A549 (cell line): ENCODE measurements at regions not wholly inside any gene's neighbourhood (a gene's known extent, or its start where the extent isn't known, plus 50 kb on each side); places are given as distances from the start of the nearest gene placed in this dataset.

Source experiments
- ATAC-seq, 2 experiments: fragments of 200-7000 bp in 1 of 2; fragments of >200 bp in 1 of 2; cut with Nextera tagmentation in 1 of 2; cut with Tn5 transposase in 1 of 2; 3 replicates each; pipeline versions ENCODE4 v1.8.0 to v1.9.1; 2018 to 2020; ENCODE audit warnings: mild to moderate bottlenecking in 1 of 2, moderate library complexity in 1 of 2
- CTCF ChIA-PET: fragments of 300-600 bp; sonication (Branson Sonifier 250); formaldehyde crosslinking; extraction: SDS; loops from one replicate; lab custom pipeline; 2021; ENCODE audit warnings: antibody characterized with exemption, inconsistent platforms; lab: Yijun Ruan, JAX
- POLR2A ChIA-PET: fragments of 350-600 bp; formaldehyde crosslinking; extraction: SDS; loops from one replicate; lab custom pipeline; 2021; ENCODE audit warnings: antibody characterized with exemption, inconsistent platforms; lab: Yijun Ruan, JAX
- DNase-seq, 2 experiments: peaks; one replicate each; pipeline versions ENCODE4 v3.0.0 to v3.0.0-alpha.2; 2011 to 2016; ENCODE audit warnings: low read depth in 1 of 2, low spot score in 1 of 2
- FAIRE-seq: peaks from 2 replicates; lab custom pipeline; 2011; peaks lifted over from hg19 to GRCh38; lab: Jason Lieb, UNC
- H3K27ac ChIP-seq, 2 experiments: fragments of >200 bp; sonication (Bioruptor Twin); formaldehyde crosslinking; 3 replicates each; pipeline ENCODE4 v1.5.1; 2016 to 2017
- H3K4me1 ChIP-seq: fragments of >200 bp; sonication (Bioruptor Twin); formaldehyde crosslinking; 3 replicates; pipeline ENCODE4 v1.6.1; 2016
- H3K4me2 ChIP-seq: fragments of >200 bp; sonication (Bioruptor Twin); formaldehyde crosslinking; 3 replicates; pipeline ENCODE4 v1.6.1; 2016
- H3K4me3 ChIP-seq: fragments of >200 bp; sonication (Bioruptor Twin); formaldehyde crosslinking; 3 replicates; pipeline ENCODE4 v1.5.1; 2016
- H3K9me3 ChIP-seq: fragments of >200 bp; sonication (Bioruptor Twin); formaldehyde crosslinking; 3 replicates; pipeline ENCODE4 v1.6.1; 2016
- BHLHE40 ChIP-seq: IDR thresholded peaks from 2 replicates; pipeline ENCODE4 v1.6.1; 2012; ENCODE audit warnings: low read depth, low read length, inconsistent platforms
- CBX8 ChIP-seq: fragments of 200-600 bp; sonication (generic); IDR thresholded peaks from 2 replicates; pipeline ENCODE4 v1.6.1; 2016
- CHD4 ChIP-seq: fragments of 200-600 bp; sonication (generic); IDR thresholded peaks from 2 replicates; pipeline ENCODE4 v1.6.1; 2016; ENCODE audit warnings: antibody characterized with exemption, mild to moderate bottlenecking, borderline replicate concordance
- ESRRA ChIP-seq: fragments of 150-350 bp; IDR thresholded peaks from 2 replicates; pipeline ENCODE4 v1.6.1; 2014; ENCODE audit warnings: mild to moderate bottlenecking, low read length, borderline replicate concordance
- FOSB ChIP-seq: fragments of 250-450 bp; sonication (Bioruptor Pico); IDR thresholded peaks from 2 replicates; pipeline ENCODE4 v1.5.0; 2020; ENCODE audit warnings: mild to moderate bottlenecking, moderate library complexity
- FOSL2 ChIP-seq, 2 experiments: fragments of 450-650 bp in 1 of 2; fragments of >200 bp in 1 of 2; sonication (Bioruptor Twin) in 1 of 2; formaldehyde crosslinking; IDR thresholded peaks; 2 replicates each; pipeline versions ENCODE4 v1.5.0 to v1.6.1; 2016 to 2020; ENCODE audit warnings: mild to moderate bottlenecking in 1 of 2, moderate library complexity in 1 of 2
- FOXS1 ChIP-seq: fragments of 250-450 bp; sonication (Bioruptor Pico); IDR thresholded peaks from 2 replicates; pipeline ENCODE4 v1.5.0; 2020; ENCODE audit warnings: mild to moderate bottlenecking, moderate library complexity
- HMGXB4 ChIP-seq: fragments of 250-450 bp; sonication (Bioruptor Pico); IDR thresholded peaks from 2 replicates; pipeline ENCODE4 v1.5.0; 2021; ENCODE audit warnings: mild to moderate bottlenecking, moderate library complexity, borderline replicate concordance
- HOXB5 ChIP-seq: fragments of 250-450 bp; sonication (Bioruptor Pico); IDR thresholded peaks from 2 replicates; pipeline ENCODE4 v1.5.0; 2020; ENCODE audit warnings: mild to moderate bottlenecking, moderate library complexity
- JUNB ChIP-seq: fragments of >200 bp; sonication (Bioruptor Twin); formaldehyde crosslinking; IDR thresholded peaks from 2 replicates; pipeline ENCODE4 v1.6.1; 2016
- KDM1A ChIP-seq: fragments of 200-600 bp; sonication (generic); IDR thresholded peaks from 2 replicates; pipeline ENCODE4 v1.6.1; 2016; ENCODE audit warnings: low read depth, mild to moderate bottlenecking
- KDM5A ChIP-seq: fragments of 200-600 bp; sonication (generic); IDR thresholded peaks from 2 replicates; pipeline ENCODE4 v1.6.1; 2016; ENCODE audit warnings: antibody characterized with exemption, mild to moderate bottlenecking
- MAZ ChIP-seq: fragments of 150-350 bp; IDR thresholded peaks from 2 replicates; pipeline ENCODE4 v1.6.1; 2014; ENCODE audit warnings: antibody characterized with exemption, low read depth, low read length, borderline replicate concordance
- PBX3 ChIP-seq: IDR thresholded peaks from 2 replicates; pipeline ENCODE4 v1.6.1; 2012
- POLR2A ChIP-seq: IDR thresholded peaks from 2 replicates; pipeline ENCODE4 v1.6.1; 2012; ENCODE audit warnings: mild to moderate bottlenecking, low read length
- POLR2AphosphoS2 ChIP-seq: conservative IDR thresholded peaks from 2 replicates; pipeline ENCODE4 v1.6.1; 2012; ENCODE audit warnings: low read length, improper control_type of control experiment, inconsistent platforms
- RARB ChIP-seq: fragments of 250-450 bp; sonication (Bioruptor Pico); IDR thresholded peaks from 2 replicates; pipeline ENCODE4 v1.8.0; 2021; ENCODE audit warnings: mild to moderate bottlenecking, moderate library complexity
- RCOR1 ChIP-seq: fragments of 150-350 bp; IDR thresholded peaks from 2 replicates; pipeline ENCODE4 v1.6.1; 2014; ENCODE audit warnings: antibody characterized with exemption, low read length, low read depth
- RFX5 ChIP-seq: fragments of 450-650 bp; IDR thresholded peaks from 2 replicates; pipeline ENCODE4 v1.7.1; 2014; ENCODE audit warnings: antibody characterized with exemption, mild to moderate bottlenecking, moderate library complexity
- SREBF2 ChIP-seq: fragments of 450-650 bp; IDR thresholded peaks from 2 replicates; pipeline ENCODE4 v1.6.1; 2014; ENCODE audit warnings: mild to moderate bottlenecking, moderate library complexity
- TFCP2L1 ChIP-seq: fragments of 250-450 bp; sonication (Bioruptor Pico); IDR thresholded peaks from 2 replicates; pipeline ENCODE4 v1.5.0; 2021; ENCODE audit warnings: mild to moderate bottlenecking
- ZC3H11A ChIP-seq: fragments of 450-650 bp; IDR thresholded peaks from 2 replicates; pipeline ENCODE4 v1.6.1; 2014; ENCODE audit warnings: antibody characterized with exemption, mild to moderate bottlenecking
- ZSCAN20 ChIP-seq: fragments of 250-450 bp; sonication (Bioruptor Pico); IDR thresholded peaks from 2 replicates; pipeline ENCODE4 v1.8.0; 2022; ENCODE audit warnings: mild to moderate bottlenecking, moderate library complexity
- WGBS: methylation state at CpG from one replicate; pipeline ENCODE4 v1.1.6; 2017; ENCODE audit errors: missing lambda C conversion rate; 5-methylcytosine and 5-hydroxymethylcytosine counted together
- TF ChIP-seq, protein P1 (sequence below): fragments of 150-350 bp; IDR thresholded peaks from 2 replicates; pipeline ENCODE4 v1.6.1; 2014; ENCODE audit warnings: low read depth, mild to moderate bottlenecking, low read length
- TF ChIP-seq, protein P2 (sequence below): fragments of >200 bp; sonication (Bioruptor Twin); formaldehyde crosslinking; IDR thresholded peaks from 3 replicates; pipeline ENCODE4 v1.6.1; 2016
- TF ChIP-seq, protein P3 (sequence below): IDR thresholded peaks from 2 replicates; pipeline ENCODE4 v1.6.1; 2012; ENCODE audit warnings: low read depth, borderline replicate concordance

DNA sequence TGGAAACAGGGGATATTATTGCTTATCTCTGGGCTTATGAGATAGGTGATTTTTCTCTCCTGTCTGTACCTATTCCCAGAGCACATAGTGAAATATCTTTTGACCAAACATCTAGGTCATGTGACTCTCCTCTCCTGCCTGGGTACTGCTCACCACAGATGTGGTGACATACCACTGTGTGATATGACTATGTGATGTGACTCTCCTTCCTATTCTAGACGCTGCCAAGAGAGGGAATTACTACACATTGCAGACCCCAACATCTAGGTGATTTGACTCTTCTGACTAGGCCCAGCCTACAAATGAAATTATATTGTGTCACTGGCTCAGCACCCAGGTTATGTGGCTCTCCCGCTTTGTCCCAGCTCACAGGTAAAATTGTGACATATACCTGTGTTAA, 996.3 kb upstream of the TSPY4 start:
- FAIRE-seq (no peak), ATAC-seq (no peak), DNase-seq (no peak)
- no CpG with 5 or more reads among the region's 2 CpGs for WGBS
- no peaks in the 10 kb centered on the region for H3K4me1 ChIP-seq
- no peak overlapping the region for H3K27ac ChIP-seq
- CTCF ChIA-PET: no interaction called here
- H3K4me2 ChIP-seq: no peak overlapping the region
- no peak overlapping the region for H3K4me3 ChIP-seq
- no peaks in the 10 kb centered on the region for H3K9me3 ChIP-seq
- POLR2A ChIA-PET: no interaction called here
- no peak for TF ChIP-seq FOSL2 (IDR thresholded peaks at IDR 0.05)
- no peak for TF ChIP-seq FOSL2 (CRISPR knock-in tag; IDR thresholded peaks at IDR 0.05)
- TF ChIP-seq SREBF2: no peak
- TF ChIP-seq FOSB: no peak
- TF ChIP-seq POLR2A: no peak
- TF ChIP-seq KDM1A: no peak
- TF ChIP-seq ZC3H11A: no peak
- TF ChIP-seq RARB (CRISPR knock-in tag): no peak
- TF ChIP-seq TFCP2L1 (CRISPR knock-in tag): no peak
- no peak for TF ChIP-seq CHD4
- no peak for TF ChIP-seq PBX3
- no peak for TF ChIP-seq FOXS1 (CRISPR knock-in tag)
- no peak for TF ChIP-seq JUNB
- TF ChIP-seq ZSCAN20 (CRISPR knock-in tag): no peak
- TF ChIP-seq, protein P1, sequence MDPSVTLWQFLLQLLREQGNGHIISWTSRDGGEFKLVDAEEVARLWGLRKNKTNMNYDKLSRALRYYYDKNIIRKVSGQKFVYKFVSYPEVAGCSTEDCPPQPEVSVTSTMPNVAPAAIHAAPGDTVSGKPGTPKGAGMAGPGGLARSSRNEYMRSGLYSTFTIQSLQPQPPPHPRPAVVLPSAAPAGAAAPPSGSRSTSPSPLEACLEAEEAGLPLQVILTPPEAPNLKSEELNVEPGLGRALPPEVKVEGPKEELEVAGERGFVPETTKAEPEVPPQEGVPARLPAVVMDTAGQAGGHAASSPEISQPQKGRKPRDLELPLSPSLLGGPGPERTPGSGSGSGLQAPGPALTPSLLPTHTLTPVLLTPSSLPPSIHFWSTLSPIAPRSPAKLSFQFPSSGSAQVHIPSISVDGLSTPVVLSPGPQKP: no peak
- no peak for TF ChIP-seq ESRRA
- TF ChIP-seq HOXB5: no peak

DNA sequence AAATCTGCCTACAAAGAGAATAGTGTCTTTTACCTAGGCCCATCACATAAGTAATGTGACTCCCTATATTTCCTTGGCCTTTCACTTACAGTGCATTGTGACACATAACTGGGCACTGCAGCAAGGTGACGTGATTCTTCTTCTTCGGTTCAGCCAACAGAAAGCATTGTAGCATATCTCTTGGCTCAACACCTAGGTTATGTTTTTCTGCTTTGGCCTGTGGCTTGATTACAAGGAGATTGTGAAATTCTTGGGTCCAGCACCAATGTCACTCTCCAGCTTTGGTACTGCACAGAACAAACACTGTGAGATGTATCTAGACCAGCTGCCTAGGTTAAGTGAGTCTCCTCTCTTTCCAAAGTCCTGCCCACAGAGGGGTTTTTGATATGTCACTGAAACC, 995.1 kb upstream of the TSPY4 start:
- WGBS: 0% methylated on average over 2 of the region's 2 CpGs
- Histone ChIP-seq H3K4me3 (no peak overlapping the region), H3K9me3 (no peaks in the 10 kb centered on the region), H3K27ac (no peak overlapping the region), H3K4me2 (no peak overlapping the region), H3K4me1 (no peaks in the 10 kb centered on the region)
- ATAC-seq (no peak), FAIRE-seq (no peak), DNase-seq (no peak)
- POLR2A ChIA-PET: no interaction called here
- TF ChIP-seq FOSL2 (IDR thresholded peaks at IDR 0.05) (no peak), FOSL2 (CRISPR knock-in tag; IDR thresholded peaks at IDR 0.05) (no peak), KDM5A (no peak), FOSB (no peak)
- CTCF ChIA-PET: no interaction called here

- no peak for FAIRE-seq
- ATAC-seq: no peak
- no peak overlapping the region for H3K27ac ChIP-seq
- DNase-seq: no peak
- TF ChIP-seq, protein P2, sequence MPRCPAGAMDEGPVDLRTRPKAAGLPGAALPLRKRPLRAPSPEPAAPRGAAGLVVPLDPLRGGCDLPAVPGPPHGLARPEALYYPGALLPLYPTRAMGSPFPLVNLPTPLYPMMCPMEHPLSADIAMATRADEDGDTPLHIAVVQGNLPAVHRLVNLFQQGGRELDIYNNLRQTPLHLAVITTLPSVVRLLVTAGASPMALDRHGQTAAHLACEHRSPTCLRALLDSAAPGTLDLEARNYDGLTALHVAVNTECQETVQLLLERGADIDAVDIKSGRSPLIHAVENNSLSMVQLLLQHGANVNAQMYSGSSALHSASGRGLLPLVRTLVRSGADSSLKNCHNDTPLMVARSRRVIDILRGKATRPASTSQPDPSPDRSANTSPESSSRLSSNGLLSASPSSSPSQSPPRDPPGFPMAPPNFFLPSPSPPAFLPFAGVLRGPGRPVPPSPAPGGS: no peak
- TF ChIP-seq MAZ (no peak), RFX5 (no peak), RCOR1 (no peak), KDM5A (no peak), POLR2AphosphoS2 (no peak), BHLHE40 (no peak), CBX8 (no peak), HMGXB4 (CRISPR knock-in tag) (no peak), CHD4 (no peak), FOXS1 (CRISPR knock-in tag) (no peak)
- TF ChIP-seq, protein P3, sequence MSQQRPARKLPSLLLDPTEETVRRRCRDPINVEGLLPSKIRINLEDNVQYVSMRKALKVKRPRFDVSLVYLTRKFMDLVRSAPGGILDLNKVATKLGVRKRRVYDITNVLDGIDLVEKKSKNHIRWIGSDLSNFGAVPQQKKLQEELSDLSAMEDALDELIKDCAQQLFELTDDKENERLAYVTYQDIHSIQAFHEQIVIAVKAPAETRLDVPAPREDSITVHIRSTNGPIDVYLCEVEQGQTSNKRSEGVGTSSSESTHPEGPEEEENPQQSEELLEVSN: no peak
- TF ChIP-seq, all 56 proteins: peak for 0
- Histone ChIP-seq H3K9me3 (no peaks in the 10 kb centered on the region), H3K4me2 (no peak overlapping the region), H3K4me1 (no peaks in the 10 kb centered on the region), H3K4me3 (no peak overlapping the region)
- 0% methylated on average over 1 of the region's 1 CpG for WGBS
- ChIA-PET CTCF (no interaction called here), POLR2A (no interaction called here)
Measured at GRCh38 chrY:8351241-8351640, 986.0 kb upstream of the TSPY4 start.
